IPS-11a (cell line): ENCODE measurements at regions not wholly inside any gene's neighbourhood (a gene's known extent, or its start where the extent isn't known, plus 50 kb on each side); places are given as distances from the start of the nearest gene placed in this dataset.

Experiments
- H3K4me3 ChIP-seq: one replicate; pipeline ENCODE4 v1.5.1; 2013; ENCODE audit warnings: low read depth, low read length, control low read depth

- H3K4me3 ChIP-seq = no peak overlapping the region
These were observed 340.6 kb downstream of the SPRY1 start for GRCh38 chr4:123737156-123737555.

GRCh38 chr4:123739806-123740205 is 343.2 kb downstream of the SPRY1 start:
- H3K4me3 ChIP-seq = no peak overlapping the region

- H3K4me3 ChIP-seq = no peak overlapping the region
These were observed 343.6 kb downstream of the SPRY1 start for GRCh38 chr4:123740236-123740635.

- H3K4me3 ChIP-seq = no peak overlapping the region
These were observed 345.3 kb downstream of the SPRY1 start for GRCh38 chr4:123741906-123742305.

GRCh38 chr4:123743848-123744247 is 347.3 kb downstream of the SPRY1 start:
- H3K4me3 ChIP-seq = no peak overlapping the region

GRCh38 chr4:123744664-123745290 is 348.2 kb downstream of the SPRY1 start:
- no peak overlapping the region for H3K4me3 ChIP-seq

- no peak overlapping the region for H3K4me3 ChIP-seq
These were observed 350.4 kb downstream of the SPRY1 start for GRCh38 chr4:123747016-123747415.

- H3K4me3 ChIP-seq = no peak overlapping the region
These were observed 352.2 kb downstream of the SPRY1 start for GRCh38 chr4:123748806-123749205.

- no peak overlapping the region for H3K4me3 ChIP-seq
These were observed 352.8 kb downstream of the SPRY1 start for GRCh38 chr4:123749383-123749782.

GRCh38 chr4:123750044-123750443 is 353.4 kb downstream of the SPRY1 start:
- H3K4me3 ChIP-seq = no peak overlapping the region

GRCh38 chr4:123755655-123756054 is 359.1 kb downstream of the SPRY1 start:
- no peak overlapping the region for H3K4me3 ChIP-seq

- no peak overlapping the region for H3K4me3 ChIP-seq
These were observed 371.2 kb downstream of the SPRY1 start for GRCh38 chr4:123767806-123768205.

GRCh38 chr4:123770884-123771283 is 374.3 kb downstream of the SPRY1 start:
- H3K4me3 ChIP-seq = no peak overlapping the region

GRCh38 chr4:123776267-123776666 is 379.7 kb downstream of the SPRY1 start:
- H3K4me3 ChIP-seq = no peak overlapping the region

- H3K4me3 ChIP-seq = no peak overlapping the region
These were observed 380.8 kb downstream of the SPRY1 start for GRCh38 chr4:123777373-123777772.

GRCh38 chr4:123783151-123783790 is 386.7 kb downstream of the SPRY1 start:
- H3K4me3 ChIP-seq = no peak overlapping the region

- H3K4me3 ChIP-seq = no peak overlapping the region
These were observed 387.3 kb downstream of the SPRY1 start for GRCh38 chr4:123783921-123784320.

GRCh38 chr4:123784626-123785025 is 388.0 kb downstream of the SPRY1 start:
- no peak overlapping the region for H3K4me3 ChIP-seq

- no peak overlapping the region for H3K4me3 ChIP-seq
These were observed 388.9 kb downstream of the SPRY1 start for GRCh38 chr4:123785538-123785937.

- no peak overlapping the region for H3K4me3 ChIP-seq
These were observed 389.7 kb downstream of the SPRY1 start for GRCh38 chr4:123786163-123786915.

GRCh38 chr4:123786920-123787319 is 390.3 kb downstream of the SPRY1 start:
- H3K4me3 ChIP-seq = no peak overlapping the region

GRCh38 chr4:123787512-123788080 is 391.0 kb downstream of the SPRY1 start:
- H3K4me3 ChIP-seq = no peak overlapping the region
